SK-N-SH treated with all-trans-retinoic acid at 6 μM for 48 hours (cell line): ENCODE measurements at regions not wholly inside any gene's neighbourhood (a gene's known extent, or its start where the extent isn't known, plus 50 kb on each side); places are given as distances from the start of the nearest gene placed in this dataset.

Source experiments
- ZFP3 ChIP-seq: fragments of 250-450 bp; sonication (Bioruptor Pico); IDR thresholded peaks from 2 replicates; pipeline ENCODE4 v1.5.0; 2020; ENCODE audit warnings: mild to moderate bottlenecking, moderate library complexity
- ZFP30 ChIP-seq: fragments of 450-650 bp; formaldehyde crosslinking; IDR thresholded peaks from 2 replicates; pipeline ENCODE4 v1.5.0; 2022; ENCODE audit warnings: mild to moderate bottlenecking, moderate library complexity
- TF ChIP-seq, protein P1 (sequence below): fragments of 250-450 bp; sonication (Bioruptor Pico); IDR thresholded peaks from 2 replicates; pipeline ENCODE4 v1.5.1; 2021; ENCODE audit warnings: mild to moderate bottlenecking, moderate library complexity

DNA sequence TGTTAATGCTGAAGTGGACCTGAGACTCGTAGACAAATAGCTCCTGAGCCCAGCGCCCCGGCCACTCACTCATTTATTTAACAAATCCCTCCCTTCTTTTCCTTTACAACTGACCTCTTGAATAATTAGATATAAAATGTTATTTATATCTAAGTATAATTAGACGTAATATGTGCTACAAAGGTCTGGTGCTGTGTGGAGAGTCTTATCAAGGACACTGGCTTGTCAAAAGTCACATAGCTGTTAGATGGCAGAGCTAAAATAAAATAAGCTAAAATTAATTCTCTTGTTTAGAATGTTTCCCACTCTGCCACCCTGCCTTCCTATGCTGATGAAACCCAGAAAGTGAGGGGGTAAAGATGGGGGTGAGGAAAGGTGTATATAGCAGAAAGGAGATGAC, 73.0 kb upstream of the FAM216B start:
- TF ChIP-seq ZFP3 (CRISPR knock-in tag) = no peak
- TF ChIP-seq ZFP30 (CRISPR knock-in tag) = no peak
- TF ChIP-seq, protein P1, sequence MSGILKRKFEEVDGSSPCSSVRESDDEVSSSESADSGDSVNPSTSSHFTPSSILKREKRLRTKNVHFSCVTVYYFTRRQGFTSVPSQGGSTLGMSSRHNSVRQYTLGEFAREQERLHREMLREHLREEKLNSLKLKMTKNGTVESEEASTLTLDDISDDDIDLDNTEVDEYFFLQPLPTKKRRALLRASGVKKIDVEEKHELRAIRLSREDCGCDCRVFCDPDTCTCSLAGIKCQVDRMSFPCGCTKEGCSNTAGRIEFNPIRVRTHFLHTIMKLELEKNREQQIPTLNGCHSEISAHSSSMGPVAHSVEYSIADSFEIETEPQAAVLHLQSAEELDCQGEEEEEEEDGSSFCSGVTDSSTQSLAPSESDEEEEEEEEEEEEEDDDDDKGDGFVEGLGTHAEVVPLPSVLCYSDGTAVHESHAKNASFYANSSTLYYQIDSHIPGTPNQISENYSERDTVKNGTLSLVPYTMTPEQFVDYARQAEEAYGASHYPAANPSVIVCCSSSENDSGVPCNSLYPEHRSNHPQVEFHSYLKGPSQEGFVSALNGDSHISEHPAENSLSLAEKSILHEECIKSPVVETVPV (CRISPR knock-in tag) = no peak
